Heart right ventricle (tissue), 16 donors: ENCODE measurements at regions not wholly inside any gene's neighbourhood (a gene's known extent, or its start where the extent isn't known, plus 50 kb on each side); places are given as distances from the start of the nearest gene placed in this dataset.
A peak's percentile ranks its signal among the peaks of the same experiment; 100 is the strongest.

Experiments used
- ATAC-seq, 8 donors: fragments of 200-7000 bp; cut with Tn5 transposase; one replicate each; pipeline ENCODE4 v1.9.1; 2020; ENCODE audit warnings: mild to moderate bottlenecking in 8 of 8, moderate library complexity in 8 of 8, moderate number of reproducible peaks in 1 of 8
- DNase-seq, 2 donors: peaks; one replicate each; pipeline ENCODE4 v3.0.0-alpha.2; 2020
- H3K27ac ChIP-seq, 10 donors: fragments of 200-600 bp; sonication (generic) in 2 of 10; one replicate each; pipeline versions ENCODE4 v1.5.0 to v1.8.0; 2020 to 2022; ENCODE audit warnings: mild to moderate bottlenecking in 3 of 10
- H3K27me3 ChIP-seq, 7 donors: fragments of 200-600 bp; one replicate each; pipeline ENCODE4 v1.8.0; 2021 to 2022; ENCODE audit warnings: mild to moderate bottlenecking in 2 of 7
- H3K36me3 ChIP-seq, 9 donors: fragments of 200-600 bp; sonication (generic) in 1 of 9; one replicate each; pipeline versions ENCODE4 v1.5.0 to v1.8.0; 2020 to 2022; ENCODE audit warnings: mild to moderate bottlenecking in 2 of 9
- H3K4me1 ChIP-seq, 9 donors: fragments of 200-600 bp; sonication (generic) in 1 of 9; one replicate each; pipeline versions ENCODE4 v1.5.0 to v1.8.0; 2020 to 2022; ENCODE audit warnings: mild to moderate bottlenecking in 4 of 9
- H3K4me3 ChIP-seq, 10 donors: fragments of 200-600 bp; sonication (generic) in 2 of 10; one replicate each; pipeline versions ENCODE4 v1.5.0 to v1.8.0; 2020 to 2022; ENCODE audit warnings: mild to moderate bottlenecking in 7 of 10, moderate library complexity in 2 of 10
- H3K9me3 ChIP-seq, 11 donors: fragments of 200-600 bp in 10 of 11; sonication (generic) in 2 of 11; one replicate each; pipeline versions ENCODE4 v1.5.0 to v1.8.0; 2013 to 2022; ENCODE audit warnings: mild to moderate bottlenecking in 2 of 11, control low read depth in 1 of 11, moderate library complexity in 1 of 11
- CTCF ChIP-seq, 9 donors: fragments of 200-600 bp; sonication (generic) in 2 of 9; IDR thresholded peaks; one replicate each; pipeline versions ENCODE4 v1.5.0 to v1.8.0; 2021 to 2022; ENCODE audit warnings: antibody characterized with exemption in 9 of 9, mild to moderate bottlenecking in 5 of 9, moderate library complexity in 1 of 9
- WGBS, 2 donors: extraction: QIAGEN DNeasy Blood & Tissue Kit; methylation state at CpG; one replicate each; pipeline ENCODE4 v1.1.7; 2013; ENCODE audit warnings: inconsistent platforms in 1 of 2; 5-methylcytosine and 5-hydroxymethylcytosine counted together
- intact Hi-C, 10 donors: fragments of 100-400 bp; cut with DNase I; formaldehyde crosslinking; loops; one replicate each; pipeline versions ENCODE4 v1.11.1 to v1.14.2; 2022
- donor health status: Arrhythmogenic right ventricular cardiomyopathy.
- donor health status: ischemic (EF 13 %, LVEDD 7.1; RV severe dilation, severe dysfunction).
- donor health status: healthy with polysubstance abuse.
- donor health status: DM: no; HTN: yes; CAD: no.
- donor health status: DM: no; HTN: no; CAD: no.
- donor health status: ischemic (EF 25% LVEDD 6.9; RV normal size, moderate dysfunction).
- donor health status: ischemic (EF 25% LVEDD 5.7; RV mildly dilated, moderate dysfunction).
- donor health status: healthy.
- donor health status: DM: yes; HTN: yes; CAD: no.
- donor health status: Ischemic cardiomyopathy.
- donor health status: ischemic (EF 35%, LVEDD 5.7; RV mildly dilated, moderate dysfunction).
- donor health status: nonischemic (EF 11% LVEDD 7.7; RV severe dilation, severe dysfunction).
- donor health status: DM: yes; HTN: yes; CAD: no.
- donor health status: PGD.
- donor health status: ischemic (EF 29% LVEDD 5.4; RV normal size, mild dysfunction).
- donor health status: nonischemic (EF 23%, LVEDD 6.1; RV moderate dilation, normal function).

GRCh38 chr9:748861-749497 lies 92.5 kb upstream of the DMRT1 start:
- Histone ChIP-seq H3K9me3 (no peaks in the 10 kb centered on the region), H3K4me3 (no peak overlapping the region), H3K27ac (peak overlapping the region in 3 of 10 donors; percentile 5 to 73 (median 22)), H3K36me3 (peaks cover 0 to 58% (median 10%) of the 10 kb centered on the region in 9 donors), H3K4me1 (peaks cover 14 to 60% (median 45%) of the 10 kb centered on the region in 9 donors), H3K27me3 (no peaks in the 10 kb centered on the region)
- DNase-seq (no peak), ATAC-seq (no peak)
- intact Hi-C loops, result loop anchor here in 2 of 10 donors (5.0 kb wide), 2 partner anchors 37 to 52 kb away; no protein-coding TSS in a partner anchor
- 89 to 93% methylated on average over 10 of the region's 10 CpGs for WGBS, 2 donors
- no peak for TF ChIP-seq CTCF (IDR thresholded peaks at IDR 0.05)

- intact Hi-C loops, result loop anchor here in 2 of 10 donors (5.0 kb wide), 2 partner anchors 37 to 52 kb away; no protein-coding TSS in a partner anchor
- ATAC-seq (no peak), DNase-seq (no peak)
- peaks cover 0 to 50% (median 7%) of the 10 kb centered on the region in 9 donors for H3K36me3 ChIP-seq
- no peaks in the 10 kb centered on the region for H3K9me3 ChIP-seq
- H3K27ac ChIP-seq, result peak overlapping the region in 5 of 10 donors; percentile 22 to 73 (median 59)
- no peaks in the 10 kb centered on the region for H3K27me3 ChIP-seq
- no peak overlapping the region for H3K4me3 ChIP-seq
- 73 to 74% methylated on average over 5 of the region's 5 CpGs for WGBS, 2 donors
- peaks cover 6 to 58% (median 43%) of the 10 kb centered on the region in 9 donors for H3K4me1 ChIP-seq
- TF ChIP-seq CTCF (IDR thresholded peaks at IDR 0.05), result no peak
Measured at GRCh38 chr9:749716-750115, 91.8 kb upstream of the DMRT1 start.

- ATAC-seq (peak in 5 of 8 donors; percentile 7 to 42 (median 18)), DNase-seq (no peak)
- no peaks in the 10 kb centered on the region for H3K27me3 ChIP-seq
- no peak overlapping the region for H3K4me3 ChIP-seq
- WGBS, 2 donors, result 75 to 77% methylated on average over 7 of the region's 7 CpGs
- no peak for TF ChIP-seq CTCF (IDR thresholded peaks at IDR 0.05)
- H3K4me1 ChIP-seq, result peaks cover under 1 to 54% (median 37%) of the 10 kb centered on the region in 9 donors
- intact Hi-C loops, result no loop called here
- no peaks in the 10 kb centered on the region for H3K9me3 ChIP-seq
- peak overlapping the region; percentile 15 to 73 (median 58) for H3K27ac ChIP-seq
- H3K36me3 ChIP-seq, result peaks cover 0 to 43% (median 7%) of the 10 kb centered on the region in 9 donors
Measured at GRCh38 chr9:750249-750967, 91.1 kb upstream of the DMRT1 start.

- intact Hi-C loops, result no loop called here
- DNase-seq (no peak), ATAC-seq (peak; percentile 35 to 85 (median 63))
- Histone ChIP-seq H3K36me3 (peaks cover 0 to 33% (median 3%) of the 10 kb centered on the region in 9 donors), H3K4me1 (peaks cover 0 to 57% (median 34%) of the 10 kb centered on the region in 9 donors), H3K27ac (peak overlapping the region; percentile 4 to 73 (median 58)), H3K4me3 (no peak overlapping the region), H3K9me3 (no peaks in the 10 kb centered on the region), H3K27me3 (no peaks in the 10 kb centered on the region)
- no peak for TF ChIP-seq CTCF (IDR thresholded peaks at IDR 0.05)
- 42% methylated on average over 14 of the region's 14 CpGs for WGBS, 2 donors
Measured at GRCh38 chr9:751137-752051, 90.1 kb upstream of the DMRT1 start.
